ENCODE measurements at regions not wholly inside any gene's neighbourhood (a gene's known extent, or its start where the extent isn't known, plus 50 kb on each side); places are given as distances from the start of the nearest gene placed in this dataset.

GRCh38 chr9:13750061-13750460, 470.6 kb upstream of the MPDZ start (continued):
- no peak for TF ChIP-seq ZNF114 (tag by site-specific recombination; IDR thresholded peaks at IDR 0.05)

GRCh38 chr9:13746876-13747275, 467.4 kb upstream of the MPDZ start:
- no peaks in the 10 kb centered on the region for H3K36me3 ChIP-seq (ENCODE audit: control insufficient read depth in 2 of 2, insufficient read depth in 1 of 2, low read length in 2 of 2)

More at GRCh38 chr9:13746876-13747275, 467.4 kb upstream of the MPDZ start:
- Histone ChIP-seq H3K9me3 (ENCODE audit: control insufficient read depth, insufficient read depth, low read depth, low read length) (no peaks in the 10 kb centered on the region), H3K4me1 (ENCODE audit: control insufficient read depth, insufficient read depth, low read length) (no peaks in the 10 kb centered on the region), H3K27ac (ENCODE audit: extremely low read depth, low read depth, low read length) (no peak overlapping the region), H3K4me3 (ENCODE audit: low read depth, low read length) (no peak overlapping the region)
- ChIA-PET POLR2A (no interaction called here), CTCF (interaction anchor here (0.6 kb wide), 1 partner anchor 58 kb away, joined by 4 read pairs; no protein-coding TSS in a partner anchor)
- TF ChIP-seq KLF8 (tag by site-specific recombination; IDR thresholded peaks at IDR 0.05), result no peak
- no peak for TF ChIP-seq ZSCAN18 (tag by site-specific recombination; IDR thresholded peaks at IDR 0.05)
- TF ChIP-seq ZNF292 (tag by site-specific recombination; IDR thresholded peaks at IDR 0.05; ENCODE audit: borderline replicate concordance, low read depth), result no peak
- TF ChIP-seq KLF16 (tag by site-specific recombination; IDR thresholded peaks at IDR 0.05), result no peak
- no peak for TF ChIP-seq HOXC10 (CRISPR knock-in tag; IDR thresholded peaks at IDR 0.05)
- TF ChIP-seq ZNF510 (tag by site-specific recombination; IDR thresholded peaks at IDR 0.05; ENCODE audit: insufficient replicate concordance), result no peak
- no peak for TF ChIP-seq SP3 (tag by site-specific recombination; IDR thresholded peaks at IDR 0.05)
- TF ChIP-seq ZNF19 (tag by site-specific recombination; IDR thresholded peaks at IDR 0.05; ENCODE audit: low read depth), result no peak
- no peak for TF ChIP-seq REPIN1 (tag by site-specific recombination; IDR thresholded peaks at IDR 0.05; ENCODE audit: low read depth)
- TF ChIP-seq KLF10 (tag by site-specific recombination; IDR thresholded peaks at IDR 0.05), result no peak
- TF ChIP-seq ZNF529 (tag by site-specific recombination; IDR thresholded peaks at IDR 0.05; ENCODE audit: insufficient replicate concordance), result no peak
- TF ChIP-seq TSHZ1 (tag by site-specific recombination; IDR thresholded peaks at IDR 0.05; ENCODE audit: borderline replicate concordance), result no peak
- TF ChIP-seq ZBTB10 (tag by site-specific recombination; IDR thresholded peaks at IDR 0.05), result no peak
- TF ChIP-seq ZNF670 (tag by site-specific recombination; IDR thresholded peaks at IDR 0.05; ENCODE audit: low read depth), result no peak
- TF ChIP-seq ZNF626 (tag by site-specific recombination; IDR thresholded peaks at IDR 0.05), result no peak
- no peak for TF ChIP-seq ZNF169 (tag by site-specific recombination; IDR thresholded peaks at IDR 0.05)

All from HEK293 (cell line).